ENCODE measurements at regions not wholly inside any gene's neighbourhood (a gene's known extent, or its start where the extent isn't known, plus 50 kb on each side); places are given as distances from the start of the nearest gene placed in this dataset.

GRCh38 chr10:60646966-60647796 is 131.1 kb upstream of the CDK1 start:
- Histone ChIP-seq H3K9ac (ENCODE audit: low read length) (no peak overlapping the region), H3K36me3 (ENCODE audit: control insufficient read depth, insufficient read depth, low read length, severe bottlenecking) (no peaks in the 10 kb centered on the region), H3K4me3 (ENCODE audit: low read length) (no peak overlapping the region), H3K27me3 (replicated peaks; ENCODE audit: control insufficient read depth, insufficient read depth, low read length) (no peaks in the 10 kb centered on the region), H3K4me1 (ENCODE audit: control insufficient read depth, insufficient read depth, low read length) (no peaks in the 10 kb centered on the region), H3K9me3 (ENCODE audit: control insufficient read depth, low read length) (no peaks in the 10 kb centered on the region)
- peak; percentile 84 for DNase-seq (ENCODE audit: low read depth)

- H3K9me3 ChIP-seq (ENCODE audit: control insufficient read depth, low read length), result no peaks in the 10 kb centered on the region
- no peaks in the 10 kb centered on the region for H3K27me3 ChIP-seq (replicated peaks; ENCODE audit: control insufficient read depth, insufficient read depth, low read length)
- no peaks in the 10 kb centered on the region for H3K4me1 ChIP-seq (ENCODE audit: control insufficient read depth, insufficient read depth, low read length)
- no peak overlapping the region for H3K4me3 ChIP-seq (ENCODE audit: low read length)
- no peaks in the 10 kb centered on the region for H3K36me3 ChIP-seq (ENCODE audit: control insufficient read depth, insufficient read depth, low read length, severe bottlenecking)
- no peak for DNase-seq (ENCODE audit: low read depth)
- H3K9ac ChIP-seq (ENCODE audit: low read length), result no peak overlapping the region
Measured at GRCh38 chr10:60645980-60646379, 132.3 kb upstream of the CDK1 start.

- H3K9ac ChIP-seq (ENCODE audit: low read length), result no peak overlapping the region
- no peaks in the 10 kb centered on the region for H3K27me3 ChIP-seq (replicated peaks; ENCODE audit: control insufficient read depth, insufficient read depth, low read length)
- no peaks in the 10 kb centered on the region for H3K9me3 ChIP-seq (ENCODE audit: control insufficient read depth, low read length)
- H3K36me3 ChIP-seq (ENCODE audit: control insufficient read depth, insufficient read depth, low read length, severe bottlenecking), result no peaks in the 10 kb centered on the region
- no peak for DNase-seq (ENCODE audit: low read depth)
- no peak overlapping the region for H3K4me3 ChIP-seq (ENCODE audit: low read length)
- no peaks in the 10 kb centered on the region for H3K4me1 ChIP-seq (ENCODE audit: control insufficient read depth, insufficient read depth, low read length)
Measured at GRCh38 chr10:60644436-60645130, 133.7 kb upstream of the CDK1 start.

GRCh38 chr10:60643874-60644273 is 134.4 kb upstream of the CDK1 start:
- DNase-seq (ENCODE audit: low read depth), result no peak
- H3K27me3 ChIP-seq (replicated peaks; ENCODE audit: control insufficient read depth, insufficient read depth, low read length), result no peaks in the 10 kb centered on the region
- H3K9ac ChIP-seq (ENCODE audit: low read length), result no peak overlapping the region
- H3K4me1 ChIP-seq (ENCODE audit: control insufficient read depth, insufficient read depth, low read length), result no peaks in the 10 kb centered on the region
- no peak overlapping the region for H3K4me3 ChIP-seq (ENCODE audit: low read length)
- H3K9me3 ChIP-seq (ENCODE audit: control insufficient read depth, low read length), result no peaks in the 10 kb centered on the region
- H3K36me3 ChIP-seq (ENCODE audit: control insufficient read depth, insufficient read depth, low read length, severe bottlenecking), result no peaks in the 10 kb centered on the region

GRCh38 chr10:60629332-60629731 is 148.9 kb upstream of the CDK1 start:
- H3K4me1 ChIP-seq (ENCODE audit: control insufficient read depth, insufficient read depth, low read length), result no peaks in the 10 kb centered on the region
- no peaks in the 10 kb centered on the region for H3K9me3 ChIP-seq (ENCODE audit: control insufficient read depth, low read length)
- H3K27me3 ChIP-seq (replicated peaks; ENCODE audit: control insufficient read depth, insufficient read depth, low read length), result no peaks in the 10 kb centered on the region
- no peak overlapping the region for H3K4me3 ChIP-seq (ENCODE audit: low read length)
- DNase-seq (ENCODE audit: low read depth), result no peak
- no peak overlapping the region for H3K9ac ChIP-seq (ENCODE audit: low read length)
- H3K36me3 ChIP-seq (ENCODE audit: control insufficient read depth, insufficient read depth, low read length, severe bottlenecking), result no peaks in the 10 kb centered on the region

- H3K4me1 ChIP-seq (ENCODE audit: control insufficient read depth, insufficient read depth, low read length), result no peaks in the 10 kb centered on the region
- H3K9me3 ChIP-seq (ENCODE audit: control insufficient read depth, low read length), result no peaks in the 10 kb centered on the region
- H3K36me3 ChIP-seq (ENCODE audit: control insufficient read depth, insufficient read depth, low read length, severe bottlenecking), result no peaks in the 10 kb centered on the region
- H3K4me3 ChIP-seq (ENCODE audit: low read length), result no peak overlapping the region
- DNase-seq (ENCODE audit: low read depth), result no peak
- no peaks in the 10 kb centered on the region for H3K27me3 ChIP-seq (replicated peaks; ENCODE audit: control insufficient read depth, insufficient read depth, low read length)
- H3K9ac ChIP-seq (ENCODE audit: low read length), result no peak overlapping the region
Measured at GRCh38 chr10:60627778-60628748, 150.2 kb upstream of the CDK1 start.

- H3K4me3 ChIP-seq (ENCODE audit: low read length), result no peak overlapping the region
- DNase-seq (ENCODE audit: low read depth), result no peak
- no peaks in the 10 kb centered on the region for H3K9me3 ChIP-seq (ENCODE audit: control insufficient read depth, low read length)
- no peak overlapping the region for H3K9ac ChIP-seq (ENCODE audit: low read length)
- no peaks in the 10 kb centered on the region for H3K36me3 ChIP-seq (ENCODE audit: control insufficient read depth, insufficient read depth, low read length, severe bottlenecking)
- H3K4me1 ChIP-seq (ENCODE audit: control insufficient read depth, insufficient read depth, low read length), result no peaks in the 10 kb centered on the region
- H3K27me3 ChIP-seq (replicated peaks; ENCODE audit: control insufficient read depth, insufficient read depth, low read length), result no peaks in the 10 kb centered on the region
Measured at GRCh38 chr10:60626037-60626436, 152.2 kb upstream of the CDK1 start.

GRCh38 chr10:60623627-60624026 is 154.7 kb upstream of the CDK1 start:
- H3K9ac ChIP-seq (ENCODE audit: low read length), result no peak overlapping the region
- DNase-seq (ENCODE audit: low read depth), result no peak

GRCh38 chr10:60621018-60621417 is 157.3 kb upstream of the CDK1 start:
- H3K9ac ChIP-seq (ENCODE audit: low read length), result no peak overlapping the region
- H3K9me3 ChIP-seq (ENCODE audit: control insufficient read depth, low read length), result no peaks in the 10 kb centered on the region
- H3K27me3 ChIP-seq (replicated peaks; ENCODE audit: control insufficient read depth, insufficient read depth, low read length), result no peaks in the 10 kb centered on the region
- no peak overlapping the region for H3K4me3 ChIP-seq (ENCODE audit: low read length)
- DNase-seq (ENCODE audit: low read depth), result no peak
- H3K4me1 ChIP-seq (ENCODE audit: control insufficient read depth, insufficient read depth, low read length), result no peaks in the 10 kb centered on the region
- no peaks in the 10 kb centered on the region for H3K36me3 ChIP-seq (ENCODE audit: control insufficient read depth, insufficient read depth, low read length, severe bottlenecking)

More at GRCh38 chr10:60623627-60624026, 154.7 kb upstream of the CDK1 start:
- H3K27me3 ChIP-seq (replicated peaks; ENCODE audit: control insufficient read depth, insufficient read depth, low read length), result no peaks in the 10 kb centered on the region
- no peaks in the 10 kb centered on the region for H3K9me3 ChIP-seq (ENCODE audit: control insufficient read depth, low read length)
- H3K4me3 ChIP-seq (ENCODE audit: low read length), result no peak overlapping the region
- no peaks in the 10 kb centered on the region for H3K4me1 ChIP-seq (ENCODE audit: control insufficient read depth, insufficient read depth, low read length)
- H3K36me3 ChIP-seq (ENCODE audit: control insufficient read depth, insufficient read depth, low read length, severe bottlenecking), result no peaks in the 10 kb centered on the region

- Histone ChIP-seq H3K9ac (ENCODE audit: low read length) (no peak overlapping the region), H3K4me3 (ENCODE audit: low read length) (no peak overlapping the region), H3K27me3 (replicated peaks; ENCODE audit: control insufficient read depth, insufficient read depth, low read length) (no peaks in the 10 kb centered on the region), H3K4me1 (ENCODE audit: control insufficient read depth, insufficient read depth, low read length) (no peaks in the 10 kb centered on the region), H3K9me3 (ENCODE audit: control insufficient read depth, low read length) (no peaks in the 10 kb centered on the region), H3K36me3 (ENCODE audit: control insufficient read depth, insufficient read depth, low read length, severe bottlenecking) (no peaks in the 10 kb centered on the region)
- DNase-seq (ENCODE audit: low read depth), result no peak
Measured at GRCh38 chr10:60618861-60619260, 159.4 kb upstream of the CDK1 start.

- Histone ChIP-seq H3K4me3 (ENCODE audit: low read length) (no peak overlapping the region), H3K9me3 (ENCODE audit: control insufficient read depth, low read length) (no peaks in the 10 kb centered on the region)
- DNase-seq (ENCODE audit: low read depth), result peak; percentile 13
Measured at GRCh38 chr10:60615541-60615940, 162.7 kb upstream of the CDK1 start.

More at GRCh38 chr10:60615541-60615940, 162.7 kb upstream of the CDK1 start:
- H3K27me3 ChIP-seq (replicated peaks; ENCODE audit: control insufficient read depth, insufficient read depth, low read length), result no peaks in the 10 kb centered on the region
- H3K36me3 ChIP-seq (ENCODE audit: control insufficient read depth, insufficient read depth, low read length, severe bottlenecking), result no peaks in the 10 kb centered on the region
- peaks cover 6% of the 10 kb centered on the region for H3K4me1 ChIP-seq (ENCODE audit: control insufficient read depth, insufficient read depth, low read length)
- H3K9ac ChIP-seq (ENCODE audit: low read length), result no peak overlapping the region

Data from adipocyte (in vitro differentiated cells).